A549 (cell line): ENCODE measurements at regions not wholly inside any gene's neighbourhood (a gene's known extent, or its start where the extent isn't known, plus 50 kb on each side); places are given as distances from the start of the nearest gene placed in this dataset.

Source experiments
- BCL3 ChIP-seq: fragments of >200 bp; sonication (Bioruptor Twin); formaldehyde crosslinking; IDR thresholded peaks from 3 replicates; pipeline ENCODE4 v1.6.1; 2016
- CBX8 ChIP-seq: fragments of 200-600 bp; sonication (generic); IDR thresholded peaks from 2 replicates; pipeline ENCODE4 v1.6.1; 2016
- CTCF ChIP-seq: fragments of >200 bp; sonication (Bioruptor Twin); formaldehyde crosslinking; IDR thresholded peaks from 3 replicates; pipeline ENCODE4 v1.5.1; 2016
- HOXA7 ChIP-seq: fragments of 250-450 bp; sonication (Bioruptor Pico); IDR thresholded peaks from 2 replicates; pipeline ENCODE4 v1.5.0; 2020; ENCODE audit warnings: mild to moderate bottlenecking, moderate library complexity
- MAFK ChIP-seq: fragments of 450-650 bp; IDR thresholded peaks from 2 replicates; pipeline ENCODE4 v1.6.1; 2014; ENCODE audit not compliant: partially characterized antibody
- MAZ ChIP-seq: fragments of 150-350 bp; IDR thresholded peaks from 2 replicates; pipeline ENCODE4 v1.6.1; 2014; ENCODE audit warnings: antibody characterized with exemption, low read depth, low read length, borderline replicate concordance
- MYC ChIP-seq: IDR thresholded peaks from 2 replicates; pipeline ENCODE4 v1.6.1; 2012; ENCODE audit warnings: mild to moderate bottlenecking, inconsistent platforms, low read length, improper control_type of control experiment, borderline replicate concordance
- POLR2A ChIP-seq: IDR thresholded peaks from 2 replicates; pipeline ENCODE4 v1.6.1; 2012; ENCODE audit warnings: mild to moderate bottlenecking, low read length
- RFX5 ChIP-seq: fragments of 450-650 bp; IDR thresholded peaks from 2 replicates; pipeline ENCODE4 v1.7.1; 2014; ENCODE audit warnings: antibody characterized with exemption, mild to moderate bottlenecking, moderate library complexity
- SMC3 ChIP-seq: fragments of >200 bp; sonication (Bioruptor Twin); formaldehyde crosslinking; IDR thresholded peaks from 3 replicates; pipeline ENCODE4 v1.6.1; 2018; ENCODE audit warnings: inconsistent platforms
- SREBF2 ChIP-seq: fragments of 450-650 bp; IDR thresholded peaks from 2 replicates; pipeline ENCODE4 v1.6.1; 2014; ENCODE audit warnings: mild to moderate bottlenecking, moderate library complexity

- TF ChIP-seq MAFK, result no peak
- no peak for TF ChIP-seq CTCF
- TF ChIP-seq BCL3, result no peak
- no peak for TF ChIP-seq POLR2A
- TF ChIP-seq RFX5, result no peak
- TF ChIP-seq SMC3, result no peak
- no peak for TF ChIP-seq HOXA7
- no peak for TF ChIP-seq CBX8
- TF ChIP-seq MYC, result no peak
- no peak for TF ChIP-seq SREBF2
- no peak for TF ChIP-seq MAZ
These were observed 289.5 kb upstream of the FAR2 start for GRCh38 chr12:28859551-28859950.
